Neural progenitor cell (in vitro differentiated cells): ENCODE measurements at regions not wholly inside any gene's neighbourhood (a gene's known extent, or its start where the extent isn't known, plus 50 kb on each side); places are given as distances from the start of the nearest gene placed in this dataset.

Source experiments
- EZH2 ChIP-seq: fragments of 200-600 bp; sonication (generic); IDR thresholded peaks from 2 replicates; pipeline ENCODE4 v1.6.1; 2017; ENCODE audit warnings: antibody characterized with exemption, mild to moderate bottlenecking, moderate library complexity
- TF ChIP-seq, protein P1 (sequence below): fragments of 200-600 bp; sonication (generic); IDR thresholded peaks from 2 replicates; pipeline ENCODE4 v1.5.1; 2017; ENCODE audit warnings: antibody characterized with exemption, mild to moderate bottlenecking

DNA sequence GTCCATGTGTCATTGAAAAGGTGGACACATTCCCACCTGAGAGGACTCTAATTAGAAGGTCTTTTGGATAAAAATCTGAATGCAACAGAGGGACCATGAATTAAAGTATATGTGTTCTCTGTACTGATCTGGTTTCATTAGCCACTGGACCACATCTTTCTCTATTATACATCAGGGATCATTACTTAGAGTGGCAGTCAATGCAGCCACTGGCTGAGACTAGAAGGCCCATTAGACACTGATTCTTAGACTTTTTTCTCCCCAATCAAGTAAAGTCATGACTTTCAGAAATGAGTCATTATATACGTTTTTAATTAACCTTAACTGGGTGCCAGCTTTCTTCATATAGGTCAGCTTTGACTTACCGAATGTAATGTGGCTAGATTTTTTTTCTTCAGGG is 550.8 kb upstream of the CFAP20DC start:
- TF ChIP-seq, protein P1, sequence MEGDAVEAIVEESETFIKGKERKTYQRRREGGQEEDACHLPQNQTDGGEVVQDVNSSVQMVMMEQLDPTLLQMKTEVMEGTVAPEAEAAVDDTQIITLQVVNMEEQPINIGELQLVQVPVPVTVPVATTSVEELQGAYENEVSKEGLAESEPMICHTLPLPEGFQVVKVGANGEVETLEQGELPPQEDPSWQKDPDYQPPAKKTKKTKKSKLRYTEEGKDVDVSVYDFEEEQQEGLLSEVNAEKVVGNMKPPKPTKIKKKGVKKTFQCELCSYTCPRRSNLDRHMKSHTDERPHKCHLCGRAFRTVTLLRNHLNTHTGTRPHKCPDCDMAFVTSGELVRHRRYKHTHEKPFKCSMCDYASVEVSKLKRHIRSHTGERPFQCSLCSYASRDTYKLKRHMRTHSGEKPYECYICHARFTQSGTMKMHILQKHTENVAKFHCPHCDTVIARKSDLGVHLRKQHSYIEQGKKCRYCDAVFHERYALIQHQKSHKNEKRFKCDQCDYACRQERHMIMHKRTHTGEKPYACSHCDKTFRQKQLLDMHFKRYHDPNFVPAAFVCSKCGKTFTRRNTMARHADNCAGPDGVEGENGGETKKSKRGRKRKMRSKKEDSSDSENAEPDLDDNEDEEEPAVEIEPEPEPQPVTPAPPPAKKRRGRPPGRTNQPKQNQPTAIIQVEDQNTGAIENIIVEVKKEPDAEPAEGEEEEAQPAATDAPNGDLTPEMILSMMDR, result no peak
- TF ChIP-seq EZH2, result no peak
